ENCODE measurements at regions not wholly inside any gene's neighbourhood (a gene's known extent, or its start where the extent isn't known, plus 50 kb on each side); places are given as distances from the start of the nearest gene placed in this dataset.

DNA sequence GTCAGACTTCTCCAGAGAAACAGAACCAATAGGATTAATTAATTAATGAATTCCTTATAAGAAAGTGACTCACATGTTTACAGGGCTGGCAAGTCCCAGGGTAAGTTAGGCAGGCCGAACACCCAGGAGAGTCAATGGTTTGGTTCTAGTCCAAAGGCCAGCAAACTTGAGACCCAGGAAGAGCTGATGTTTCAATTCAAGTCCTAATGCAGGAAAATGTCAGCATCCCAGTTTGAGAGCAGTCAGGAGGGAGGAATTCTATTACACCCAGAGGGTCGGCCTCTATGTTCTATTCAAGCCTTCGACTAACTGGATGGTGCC, 466.0 kb downstream of the INSC start:
- TF ChIP-seq, protein P1, sequence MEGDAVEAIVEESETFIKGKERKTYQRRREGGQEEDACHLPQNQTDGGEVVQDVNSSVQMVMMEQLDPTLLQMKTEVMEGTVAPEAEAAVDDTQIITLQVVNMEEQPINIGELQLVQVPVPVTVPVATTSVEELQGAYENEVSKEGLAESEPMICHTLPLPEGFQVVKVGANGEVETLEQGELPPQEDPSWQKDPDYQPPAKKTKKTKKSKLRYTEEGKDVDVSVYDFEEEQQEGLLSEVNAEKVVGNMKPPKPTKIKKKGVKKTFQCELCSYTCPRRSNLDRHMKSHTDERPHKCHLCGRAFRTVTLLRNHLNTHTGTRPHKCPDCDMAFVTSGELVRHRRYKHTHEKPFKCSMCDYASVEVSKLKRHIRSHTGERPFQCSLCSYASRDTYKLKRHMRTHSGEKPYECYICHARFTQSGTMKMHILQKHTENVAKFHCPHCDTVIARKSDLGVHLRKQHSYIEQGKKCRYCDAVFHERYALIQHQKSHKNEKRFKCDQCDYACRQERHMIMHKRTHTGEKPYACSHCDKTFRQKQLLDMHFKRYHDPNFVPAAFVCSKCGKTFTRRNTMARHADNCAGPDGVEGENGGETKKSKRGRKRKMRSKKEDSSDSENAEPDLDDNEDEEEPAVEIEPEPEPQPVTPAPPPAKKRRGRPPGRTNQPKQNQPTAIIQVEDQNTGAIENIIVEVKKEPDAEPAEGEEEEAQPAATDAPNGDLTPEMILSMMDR (IDR thresholded peaks at IDR 0.05; ENCODE audit: borderline replicate concordance, extremely low read depth, low read length, poor library complexity, severe bottlenecking) = no peak
- no peak for TF ChIP-seq EZH2 (IDR thresholded peaks at IDR 0.05; ENCODE audit: borderline replicate concordance, low read depth, low read length, severe bottlenecking)
